GM10266 (cell line): ENCODE measurements at regions not wholly inside any gene's neighbourhood (a gene's known extent, or its start where the extent isn't known, plus 50 kb on each side); places are given as distances from the start of the nearest gene placed in this dataset.

Experiments
- DNase-seq: peaks from one replicate; pipeline ENCODE4 v3.0.0; 2012; ENCODE audit errors: extremely low spot score
- CTCF ChIP-seq: IDR thresholded peaks from 2 replicates; pipeline ENCODE4 v1.5.1; 2012; ENCODE audit warnings: mild to moderate bottlenecking, low read depth; ENCODE audit not compliant: control insufficient read depth, insufficient read depth; ENCODE audit errors: missing control alignments

GRCh38 chr9:113692256-113692655, 183.9 kb upstream of the ZNF618 start:
- TF ChIP-seq CTCF, result no peak

GRCh38 chr9:113694912-113695311, 181.2 kb upstream of the ZNF618 start:
- DNase-seq, result no peak
- TF ChIP-seq CTCF, result no peak

More at GRCh38 chr9:113692256-113692655, 183.9 kb upstream of the ZNF618 start:
- no peak for DNase-seq

- no peak for DNase-seq
- no peak for TF ChIP-seq CTCF
Measured at GRCh38 chr9:113695440-113695851, 180.7 kb upstream of the ZNF618 start.

- no peak for TF ChIP-seq CTCF
- no peak for DNase-seq
Measured at GRCh38 chr9:113695901-113696300, 180.2 kb upstream of the ZNF618 start.

GRCh38 chr9:113701774-113702755, 174.0 kb upstream of the ZNF618 start:
- TF ChIP-seq CTCF, result no peak
- no peak for DNase-seq

GRCh38 chr9:113705306-113705927, 170.7 kb upstream of the ZNF618 start:
- DNase-seq, result no peak

More at GRCh38 chr9:113705306-113705927, 170.7 kb upstream of the ZNF618 start:
- no peak for TF ChIP-seq CTCF
